ENCODE measurements at regions not wholly inside any gene's neighbourhood (a gene's known extent, or its start where the extent isn't known, plus 50 kb on each side); places are given as distances from the start of the nearest gene placed in this dataset.

DNA sequence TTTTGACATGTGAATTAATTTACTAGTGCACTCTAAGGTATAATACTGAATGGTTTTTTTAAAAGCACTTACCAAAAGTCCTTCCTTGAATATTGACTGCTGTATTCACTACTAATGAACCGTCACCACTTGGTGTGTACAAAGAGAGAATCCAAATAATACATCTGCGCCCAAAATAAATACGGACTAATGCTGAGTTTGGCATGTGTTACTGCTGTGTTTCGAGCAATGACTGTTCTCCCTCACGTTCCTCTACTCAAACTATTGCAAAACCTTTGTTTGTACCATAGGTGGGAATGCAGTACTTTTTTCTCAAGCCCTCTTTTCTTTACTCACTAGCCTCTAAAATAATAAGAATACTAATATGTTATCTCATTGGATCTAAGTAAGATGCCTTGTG lies 305.5 kb downstream of the QKI start:
- no peak for DNase-seq (ENCODE audit: low spot score)

DNA sequence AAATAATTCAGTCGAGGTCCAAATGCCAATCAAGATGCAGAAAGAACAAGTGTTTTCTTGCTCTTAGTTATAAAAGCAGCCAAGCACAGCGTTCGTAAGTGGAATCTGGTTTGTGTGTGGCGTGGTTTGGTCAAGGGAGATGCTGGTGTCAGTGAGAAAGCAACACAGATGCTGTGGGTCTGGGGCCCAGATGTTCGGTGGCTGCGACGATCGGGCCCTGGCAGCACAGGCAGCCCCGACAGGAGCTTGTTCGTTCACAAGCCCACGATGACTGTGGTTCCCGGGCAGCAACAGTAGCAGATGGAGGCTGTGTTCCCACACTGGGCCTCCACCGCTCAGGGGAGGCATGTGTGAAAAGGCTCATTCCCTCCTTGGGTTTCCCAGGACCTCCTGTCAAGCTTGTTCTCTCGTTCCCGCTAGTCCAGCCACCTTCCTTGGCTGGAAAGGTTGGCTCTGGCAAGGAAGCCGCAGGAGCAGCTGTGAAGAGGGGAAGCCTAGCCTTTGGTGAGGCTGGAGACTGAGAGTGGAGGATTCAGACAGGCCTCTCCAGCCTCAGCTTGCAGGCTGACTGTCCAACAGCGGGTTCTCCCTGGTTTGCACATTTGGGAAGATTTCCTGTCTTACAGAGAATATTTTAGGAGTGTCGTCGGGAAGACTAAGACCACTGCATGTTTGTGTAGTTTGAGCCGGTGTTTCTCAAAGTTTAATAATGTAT lies 304.7 kb downstream of the QKI start:
- DNase-seq (ENCODE audit: low spot score), result no peak

DNA sequence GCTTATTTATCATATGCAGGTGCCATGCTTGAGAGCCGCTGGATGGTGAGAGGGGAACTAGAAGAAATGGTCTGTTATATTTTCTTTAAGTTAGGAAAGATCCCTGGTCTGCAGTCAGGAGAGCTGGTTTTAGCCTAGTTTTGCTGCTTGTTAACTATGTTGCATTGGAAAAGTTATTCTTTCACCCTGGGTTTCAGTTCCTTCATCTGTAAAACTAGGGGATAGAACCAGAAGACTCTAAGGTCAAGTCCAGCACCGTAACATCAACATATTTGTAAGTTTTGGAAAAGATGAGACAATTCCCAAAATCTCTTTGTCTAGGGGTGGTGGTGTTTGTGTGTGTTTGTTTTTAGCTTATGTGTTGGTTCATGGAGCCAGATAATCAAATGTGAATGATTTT lies 304.0 kb downstream of the QKI start:
- DNase-seq (ENCODE audit: low spot score), result no peak

DNA sequence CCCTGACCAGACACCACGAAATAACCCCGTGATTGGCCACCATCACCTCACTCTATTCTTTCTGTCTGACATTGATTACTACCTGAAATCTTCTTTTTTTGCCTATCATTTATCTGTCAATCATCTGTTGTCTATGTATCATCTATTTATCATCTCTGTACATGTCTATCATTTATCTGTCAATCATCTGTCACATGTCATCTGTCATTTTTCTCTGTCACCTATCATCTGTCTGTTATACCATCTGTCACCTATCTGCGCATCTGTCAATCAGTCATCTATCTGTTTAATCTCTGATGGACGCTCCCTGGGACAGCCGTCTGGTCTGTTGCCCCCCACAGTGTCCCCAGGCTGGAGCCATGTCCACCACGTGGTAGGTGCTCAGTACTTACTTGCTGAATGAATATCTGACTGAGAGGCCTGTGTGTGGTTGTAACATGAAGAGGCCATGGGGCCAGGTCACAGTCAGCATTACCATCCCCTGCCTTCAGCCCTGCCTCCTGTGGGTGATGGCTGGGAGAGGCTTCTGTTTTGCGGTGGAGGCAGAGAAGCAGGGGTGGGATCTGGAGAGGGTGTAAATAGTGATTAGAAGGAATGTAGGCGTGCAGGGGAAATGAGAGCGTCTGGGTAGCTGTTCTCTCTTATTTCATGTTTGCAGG lies 302.7 kb downstream of the QKI start:
- DNase-seq (ENCODE audit: low spot score), result no peak

DNA sequence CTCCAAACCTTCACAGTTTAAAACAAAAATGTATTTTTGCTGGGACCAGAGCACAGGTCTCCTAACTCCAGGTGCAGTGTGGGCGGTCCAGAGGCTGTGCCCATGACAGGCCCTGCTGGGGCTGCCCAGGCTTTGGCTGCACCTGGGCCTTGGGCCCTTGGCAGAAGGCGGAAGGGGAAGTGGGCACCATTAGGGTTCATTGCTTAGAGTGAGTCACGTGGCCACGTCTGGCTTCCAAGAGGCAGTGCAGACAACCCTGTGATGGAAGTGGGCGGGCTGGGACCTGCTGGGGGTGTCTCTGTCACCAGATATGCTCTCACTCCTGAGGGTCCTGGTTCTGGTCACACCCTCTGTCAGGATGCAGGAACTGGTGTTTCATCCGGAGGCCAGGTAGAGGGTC lies 302.2 kb downstream of the QKI start:
- no peak for DNase-seq (ENCODE audit: low spot score)

DNA sequence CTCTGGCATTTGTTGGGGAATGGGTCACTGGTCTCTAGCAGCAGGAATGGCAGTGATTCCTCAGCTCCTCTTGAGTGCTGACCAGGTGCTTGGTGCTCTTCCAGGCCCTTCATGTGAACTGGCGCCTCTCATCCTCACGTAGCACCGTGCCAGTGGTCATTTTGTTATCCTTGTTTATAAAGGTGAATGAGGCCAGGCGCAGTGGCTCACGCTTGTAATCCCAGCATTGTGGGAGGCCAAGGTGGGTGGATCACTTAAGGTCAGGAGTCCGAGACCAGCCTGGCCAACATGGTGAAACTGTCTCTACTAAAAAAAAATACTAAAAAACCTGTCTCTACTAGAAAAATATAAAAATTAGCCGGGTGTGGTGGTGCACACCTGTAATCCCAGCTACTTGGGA lies 301.3 kb downstream of the QKI start:
- no peak for DNase-seq (ENCODE audit: low spot score)

DNA sequence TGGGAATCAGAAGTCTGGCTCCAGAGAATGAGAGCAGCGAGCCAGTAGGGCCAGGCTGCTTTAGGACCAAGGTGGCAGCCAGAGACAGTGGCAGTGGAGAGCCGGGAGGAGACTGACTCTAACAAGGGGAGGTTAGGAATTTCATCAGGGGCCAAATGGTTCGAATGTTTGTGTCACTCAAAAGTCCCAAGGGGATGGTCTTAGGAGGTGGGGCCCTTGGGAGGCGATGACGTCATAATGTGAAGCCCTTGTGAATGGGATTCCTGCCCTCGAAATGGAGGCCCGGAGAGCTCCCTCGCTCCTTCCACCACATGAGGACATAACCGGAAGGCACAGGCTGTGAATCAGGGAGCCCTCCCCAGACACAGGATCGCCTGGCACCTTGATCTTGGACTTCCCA lies 299.7 kb downstream of the QKI start:
- DNase-seq (ENCODE audit: low spot score), result no peak

DNA sequence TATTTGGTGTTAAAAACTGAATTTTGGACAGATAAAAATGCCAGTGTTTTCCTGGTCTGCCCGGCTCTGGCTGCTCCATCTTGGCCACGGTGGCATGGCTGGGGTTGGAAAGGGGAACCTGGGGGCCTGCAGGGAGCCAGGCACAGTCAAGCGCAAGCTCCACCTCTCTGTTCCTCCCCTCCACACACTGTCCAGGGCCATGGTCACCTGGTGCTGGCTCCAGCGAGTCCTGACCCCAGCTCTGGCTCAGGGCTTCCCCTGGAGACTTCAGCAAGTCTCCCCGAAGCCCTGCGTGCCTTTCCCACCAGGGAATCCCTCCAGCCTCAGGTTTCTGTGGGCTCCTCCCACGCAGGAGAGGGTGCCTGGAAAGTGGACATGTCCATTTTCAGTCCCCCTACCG lies 298.5 kb downstream of the QKI start:
- no peak for DNase-seq (ENCODE audit: low spot score)

DNA sequence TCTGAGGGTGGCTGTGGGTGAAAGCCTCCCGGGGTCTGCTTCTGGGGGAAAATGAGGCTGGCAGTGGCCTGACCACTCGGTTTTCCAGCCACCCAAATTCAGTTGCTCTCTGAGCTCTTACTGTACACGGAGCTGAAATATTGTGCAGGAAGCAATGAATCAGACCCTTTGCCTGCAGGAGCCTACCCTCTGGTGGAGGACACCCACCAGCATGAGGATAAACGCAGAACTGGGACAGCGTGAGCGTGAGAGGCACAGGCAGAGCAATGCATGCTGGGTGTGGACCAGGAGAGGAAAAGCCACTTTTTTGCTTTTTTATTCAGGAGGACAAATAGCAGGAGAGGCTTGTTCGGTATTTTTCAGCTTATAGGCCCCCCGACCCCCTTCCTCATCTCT lies 298.0 kb downstream of the QKI start:
- DNase-seq (ENCODE audit: low spot score), result no peak

DNA sequence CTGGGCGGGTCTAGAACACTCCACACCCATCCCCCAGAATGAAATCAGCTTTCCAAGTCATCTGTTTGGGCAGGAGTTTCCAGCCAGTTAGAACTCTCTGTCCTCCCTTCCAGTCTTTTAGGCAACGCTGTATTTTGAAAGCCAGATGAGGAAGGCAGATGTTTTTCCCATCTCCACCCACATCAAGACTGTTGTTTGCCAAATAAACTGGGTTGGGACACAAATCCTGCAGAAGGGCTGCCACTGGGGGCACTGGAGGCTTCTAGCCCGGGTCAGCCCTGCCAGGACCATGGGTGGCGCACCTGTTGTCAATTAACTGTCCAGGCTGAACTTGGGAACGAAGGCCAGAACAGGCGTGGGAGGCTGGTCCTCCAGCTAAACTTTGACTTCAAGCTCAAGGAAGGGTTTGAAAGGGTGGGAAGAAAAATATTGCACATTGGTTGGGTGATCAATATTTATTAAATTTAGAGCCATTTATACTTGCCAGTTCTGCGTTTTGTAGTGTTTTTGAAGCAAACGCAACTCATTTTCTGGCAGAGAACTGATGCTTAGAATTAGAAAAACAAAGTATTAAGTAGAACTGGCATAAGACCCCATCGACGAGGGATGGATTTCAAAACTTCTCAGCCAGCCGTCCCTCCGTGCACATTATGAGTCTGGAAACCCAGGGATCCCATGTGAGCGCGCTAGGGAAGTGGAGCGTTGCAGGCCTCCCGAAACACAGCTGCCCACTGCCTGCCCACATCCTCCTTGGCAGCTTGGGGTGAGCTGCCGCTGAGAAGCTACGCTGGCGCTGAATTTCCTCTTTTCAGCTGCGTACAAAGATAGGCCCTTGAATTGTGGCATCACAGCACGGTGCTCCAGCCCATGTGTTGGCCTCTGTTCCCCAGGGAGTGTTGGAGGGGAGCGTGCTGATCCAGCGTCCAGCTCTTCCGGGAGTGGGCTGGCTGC lies 297.4 kb downstream of the QKI start:
- no peak for DNase-seq (ENCODE audit: low spot score)

DNA sequence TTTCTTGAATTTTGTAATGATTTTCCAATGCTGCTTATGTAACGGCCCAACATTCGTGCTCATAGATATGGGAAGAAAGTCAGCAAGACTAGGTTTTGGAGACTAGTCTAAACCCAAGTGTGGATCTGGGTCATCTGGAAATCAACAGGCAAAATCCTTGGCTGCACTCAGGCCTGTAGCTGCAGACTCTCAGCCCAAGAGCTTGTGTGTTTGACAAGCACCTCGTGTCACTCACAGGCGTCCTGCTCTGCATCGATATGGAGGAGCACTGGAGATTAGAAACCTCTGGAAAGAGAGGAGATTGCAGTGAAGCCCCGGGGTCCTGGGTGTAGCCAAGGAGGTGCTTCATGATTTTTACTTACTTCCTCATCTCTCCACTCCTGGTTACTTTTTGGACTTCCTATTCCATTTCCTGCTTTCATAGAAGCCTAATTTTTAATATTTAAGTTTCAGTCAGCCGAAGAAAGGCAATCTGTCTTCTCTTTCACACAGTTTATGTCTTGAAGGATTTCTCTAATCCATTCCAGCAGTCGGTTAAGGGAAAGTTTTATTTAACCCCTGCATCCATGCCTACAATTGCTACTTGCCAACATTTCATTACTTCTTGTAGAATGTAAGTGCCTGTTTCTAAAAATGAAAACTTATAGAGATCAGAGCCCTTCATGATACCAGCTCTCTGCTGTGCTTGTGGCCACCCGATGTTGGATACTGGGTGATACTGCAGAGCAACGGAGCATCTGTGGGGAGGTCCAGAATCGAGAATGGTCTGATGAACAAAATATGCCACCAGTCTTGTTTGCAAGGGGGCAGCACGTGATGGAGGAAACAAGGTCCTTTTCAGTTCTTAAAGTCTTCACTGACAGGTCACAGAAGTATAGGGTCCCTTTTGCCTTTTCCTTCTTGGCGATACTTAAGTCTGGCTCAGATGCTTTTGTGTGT lies 296.3 kb downstream of the QKI start:
- no peak for DNase-seq (ENCODE audit: low spot score)

DNA sequence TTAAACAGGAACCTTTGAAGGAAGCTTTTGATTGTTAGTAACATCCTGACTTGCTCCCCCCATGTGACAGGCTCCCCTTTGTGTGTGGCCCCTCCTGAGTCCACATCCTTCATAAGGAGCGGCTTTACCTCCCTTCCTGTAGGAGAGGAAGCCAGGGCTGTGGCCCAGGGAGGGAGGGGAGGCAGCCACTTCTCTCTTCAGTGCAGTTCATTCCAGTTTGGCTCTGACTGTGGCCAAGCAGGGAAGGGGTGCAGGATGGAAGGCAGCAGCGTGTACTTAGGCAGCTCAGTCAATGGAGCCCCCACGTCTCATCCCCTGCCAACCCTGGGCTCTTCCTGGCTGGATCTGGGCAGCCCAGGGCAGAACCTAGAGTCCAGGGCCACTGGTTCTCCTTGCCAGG lies 295.2 kb downstream of the QKI start:
- no peak for DNase-seq (ENCODE audit: low spot score)

DNA sequence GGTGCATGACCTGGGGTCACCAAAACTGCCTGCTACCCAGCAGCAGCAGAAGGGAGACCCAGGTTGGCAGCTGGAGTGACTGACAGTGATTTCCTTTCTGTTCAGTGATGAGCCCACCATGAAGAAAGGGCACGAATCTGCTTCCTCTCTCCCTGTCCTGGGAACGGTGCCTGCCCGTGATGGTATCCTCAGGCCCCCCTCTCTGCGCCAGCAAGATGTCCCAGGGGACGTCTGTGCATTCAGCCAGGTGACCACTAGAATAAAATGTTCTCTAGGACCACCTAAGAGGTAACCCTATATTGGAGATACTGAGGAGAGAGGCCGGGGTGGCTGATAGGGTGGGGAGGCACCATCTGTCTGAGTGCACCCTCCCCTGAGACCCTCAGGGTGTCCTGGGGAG lies 294.7 kb downstream of the QKI start:
- DNase-seq (ENCODE audit: low spot score), result no peak

DNA sequence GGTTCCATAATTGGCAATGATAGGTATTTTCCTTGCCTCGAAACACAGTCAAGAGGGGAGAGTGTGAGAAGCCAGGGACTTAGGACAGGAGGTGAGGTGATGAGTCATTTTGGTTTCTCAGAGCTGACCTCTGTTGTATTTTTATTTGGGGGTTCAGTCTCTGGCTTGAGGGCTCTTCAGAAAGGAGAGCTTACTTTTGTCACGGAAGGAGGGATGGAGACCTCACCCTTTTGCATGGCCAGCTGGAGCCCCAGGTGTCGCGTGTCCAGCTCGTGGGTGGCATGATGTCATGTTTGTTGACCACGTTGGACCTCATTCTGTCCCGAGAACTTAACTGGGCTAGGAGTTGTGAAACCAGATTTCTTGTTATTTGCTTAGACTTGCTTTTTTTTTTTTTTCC lies 293.9 kb downstream of the QKI start:
- DNase-seq (ENCODE audit: low spot score), result no peak

DNA sequence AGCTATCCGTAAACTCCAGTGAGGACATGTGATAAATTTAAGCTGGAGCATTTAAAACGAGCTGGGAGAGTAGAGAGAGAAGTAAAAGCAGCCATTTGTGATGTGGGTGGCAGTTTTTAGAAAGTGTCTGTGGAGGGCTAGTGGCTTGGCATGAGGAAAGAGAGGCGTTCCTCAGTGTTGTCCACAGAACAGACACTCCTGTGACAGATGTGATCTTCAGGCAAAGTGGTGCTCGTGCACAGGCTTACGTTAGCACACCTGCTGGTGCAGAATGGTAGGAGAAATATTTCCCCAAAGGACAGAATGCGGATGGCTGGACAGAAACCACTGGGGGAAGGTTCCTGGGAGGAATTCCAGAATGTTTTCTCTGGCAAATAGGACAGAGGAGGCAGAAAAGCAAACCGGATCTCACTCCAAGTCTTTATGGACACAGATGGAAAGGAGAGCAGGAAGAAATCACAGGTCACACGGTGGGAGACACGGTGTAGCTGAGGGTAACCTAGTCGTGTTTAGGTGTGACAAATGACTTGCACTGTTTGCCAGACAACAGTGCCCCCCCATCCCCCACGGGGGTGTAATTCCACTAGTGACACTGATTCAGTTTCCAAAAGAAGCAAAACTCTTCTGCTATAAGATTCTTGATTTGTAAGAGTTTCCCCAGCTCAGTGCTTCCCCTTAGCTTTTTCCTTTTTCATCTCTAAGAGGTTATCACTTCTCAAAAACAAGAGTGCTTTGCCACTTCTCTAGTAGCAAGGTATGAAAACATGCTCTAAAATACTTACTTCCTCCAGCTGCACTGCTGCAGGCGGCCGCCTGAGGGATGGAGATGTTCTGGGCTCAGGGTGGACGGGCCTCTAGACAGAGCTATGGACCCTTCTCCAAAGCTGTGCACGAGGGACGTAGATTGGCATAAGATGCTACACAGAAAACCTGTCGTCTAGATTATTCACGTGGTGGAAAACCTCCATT lies 293.2 kb downstream of the QKI start:
- DNase-seq (ENCODE audit: low spot score), result no peak

DNA sequence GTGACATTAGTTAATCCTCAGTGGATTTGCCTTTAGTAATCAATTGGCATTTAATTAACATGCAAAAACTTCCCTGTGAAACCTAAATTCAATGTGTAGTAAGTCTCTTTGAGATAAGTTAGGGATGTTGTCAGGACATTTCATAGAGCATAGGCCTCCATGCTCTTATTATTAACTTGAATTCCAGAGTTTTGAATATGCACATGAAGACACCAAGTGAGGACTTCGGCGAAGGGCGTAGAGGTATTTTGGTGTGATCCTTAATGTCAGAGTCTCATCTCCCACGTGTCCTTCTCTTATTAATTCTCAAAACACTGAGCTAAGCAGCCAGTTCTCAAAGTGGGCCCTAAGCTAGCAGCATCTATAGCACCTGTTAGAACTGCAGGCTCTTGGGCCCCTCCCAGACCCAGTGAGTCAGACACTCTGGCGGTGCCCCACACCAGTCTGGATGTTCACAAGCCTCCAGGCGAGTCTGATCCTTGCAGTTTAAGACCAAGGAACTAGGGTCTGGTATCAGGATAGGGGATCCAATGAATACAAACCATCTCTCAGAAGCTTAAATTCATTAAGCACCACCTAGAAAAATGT lies 292.1 kb downstream of the QKI start:
- DNase-seq (ENCODE audit: low spot score), result no peak

DNA sequence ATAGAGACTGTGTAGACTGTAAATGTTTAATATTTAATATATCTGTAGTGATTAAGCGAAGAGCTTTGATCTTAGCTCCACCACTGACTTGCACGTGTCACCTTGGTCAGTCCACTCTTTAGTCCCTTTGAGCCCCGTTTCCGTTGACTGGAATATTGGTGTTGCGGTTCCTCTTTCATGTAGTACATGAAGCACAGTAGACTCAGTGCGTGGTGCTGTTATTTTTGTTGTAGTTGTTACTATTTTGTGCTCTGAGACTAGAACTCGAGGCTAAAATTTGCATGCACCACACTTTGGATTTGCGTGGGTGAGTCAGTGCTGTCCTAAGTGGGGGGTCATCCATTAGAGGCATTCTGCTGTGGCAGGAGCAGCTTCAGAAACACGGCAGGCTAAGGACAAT lies 291.4 kb downstream of the QKI start:
- no peak for DNase-seq (ENCODE audit: low spot score)

DNA sequence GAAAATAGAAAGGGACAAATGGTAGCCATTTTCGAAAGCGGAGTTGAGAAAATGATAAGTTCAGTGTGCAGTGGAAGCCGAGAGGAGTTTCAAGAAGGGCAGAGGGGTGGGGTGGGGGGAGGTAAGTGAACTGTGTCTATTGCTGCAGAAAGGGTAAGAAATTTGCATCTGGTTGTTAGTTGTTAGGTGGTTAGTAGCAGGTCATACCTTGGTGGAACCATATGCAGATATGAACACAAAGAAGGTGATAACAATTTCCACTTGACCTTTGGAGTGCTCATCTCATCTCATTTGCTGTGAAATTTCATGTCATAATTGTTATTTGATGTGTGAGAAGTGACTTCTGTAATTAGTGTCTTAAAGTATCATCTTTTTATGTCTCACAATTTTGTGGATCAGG lies 288.2 kb downstream of the QKI start:
- no peak for DNase-seq (ENCODE audit: low spot score)

DNA sequence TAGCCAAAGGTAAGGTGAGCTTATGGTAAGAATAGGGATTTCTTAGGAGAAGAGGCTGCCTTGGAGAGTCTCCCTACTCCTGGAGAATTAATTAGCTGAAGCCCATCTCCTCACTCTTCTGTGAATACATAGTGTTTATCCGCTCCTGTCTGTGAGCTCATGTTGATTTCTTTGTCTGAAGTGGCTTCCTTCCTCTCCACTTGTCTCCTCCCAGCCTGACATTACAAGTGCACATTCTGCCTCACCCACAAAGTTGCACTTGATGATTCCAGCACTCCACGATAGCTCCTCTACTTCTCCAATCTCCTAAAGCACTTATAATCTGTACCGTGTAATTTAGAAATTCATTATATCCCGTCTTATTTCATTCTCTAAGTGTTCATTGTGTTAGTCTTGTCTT lies 287.2 kb downstream of the QKI start:
- DNase-seq (ENCODE audit: low spot score), result no peak

DNA sequence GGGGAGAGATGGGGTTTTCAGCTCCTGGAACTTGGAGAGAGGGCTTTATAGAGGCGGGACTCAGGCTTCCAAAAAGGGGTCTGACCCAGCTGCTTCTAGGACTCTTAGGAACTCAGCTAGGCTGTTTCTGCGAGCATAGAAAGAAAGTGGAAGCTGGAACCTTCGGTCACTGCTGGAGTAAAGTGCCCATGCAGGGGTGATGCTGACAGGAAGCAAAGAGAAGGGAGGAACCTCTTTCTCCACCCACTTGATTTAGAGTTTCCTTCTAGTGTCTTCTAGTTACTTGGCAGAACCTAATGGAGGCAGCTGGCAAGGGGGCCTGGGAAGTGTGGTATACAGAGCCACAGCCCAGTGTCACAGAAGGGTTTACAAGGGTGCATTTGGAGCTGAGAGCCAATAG lies 283.6 kb downstream of the QKI start:
- DNase-seq (ENCODE audit: low spot score), result no peak
